Liver (tissue), 3 donors: ENCODE measurements at regions not wholly inside any gene's neighbourhood (a gene's known extent, or its start where the extent isn't known, plus 50 kb on each side); places are given as distances from the start of the nearest gene placed in this dataset.

Experiments used
- ATF3 ChIP-seq: IDR thresholded peaks from 2 replicates; pipeline ENCODE4 v1.6.1; 2016; ENCODE audit warnings: antibody characterized with exemption
- CTCF ChIP-seq: fragments of 150-350 bp; IDR thresholded peaks from 2 replicates; pipeline ENCODE4 v1.5.1; 2017; ENCODE audit warnings: improper control_type of control experiment, low read depth, low read length; ENCODE audit not compliant: missing input control
- EGR1 ChIP-seq, 2 donors: IDR thresholded peaks; 2 replicates each; pipeline ENCODE4 v1.6.1; 2016 to 2018; ENCODE audit warnings: antibody characterized with exemption in 2 of 2, low read depth in 2 of 2
- FOXA1 ChIP-seq: IDR thresholded peaks from 2 replicates; pipeline ENCODE4 v1.6.1; 2016; ENCODE audit warnings: antibody characterized with exemption
- JUND ChIP-seq, 2 donors: IDR thresholded peaks; 2 replicates each; pipeline ENCODE4 v1.6.1; 2016; ENCODE audit warnings: antibody characterized with exemption in 2 of 2
- MAX ChIP-seq: IDR thresholded peaks from 2 replicates; pipeline ENCODE4 v1.6.1; 2016; ENCODE audit warnings: antibody characterized with exemption
- NR2F2 ChIP-seq: IDR thresholded peaks from 2 replicates; pipeline ENCODE4 v1.6.1; 2016; ENCODE audit warnings: antibody characterized with exemption
- RAD21 ChIP-seq, 2 donors: IDR thresholded peaks; 2 replicates each; pipeline ENCODE4 v1.6.1; 2016; ENCODE audit warnings: antibody characterized with exemption in 2 of 2, mild to moderate bottlenecking in 2 of 2
- REST ChIP-seq: IDR thresholded peaks from 2 replicates; pipeline ENCODE4 v1.6.1; 2016; ENCODE audit warnings: antibody characterized with exemption, mild to moderate bottlenecking
- SP1 ChIP-seq: IDR thresholded peaks from 2 replicates; pipeline ENCODE4 v1.6.1; 2018; ENCODE audit warnings: antibody characterized with exemption, mild to moderate bottlenecking
- TAF1 ChIP-seq: conservative IDR thresholded peaks from 2 replicates; pipeline ENCODE4 v1.6.1; 2016; ENCODE audit warnings: antibody characterized with exemption, mild to moderate bottlenecking
- YY1 ChIP-seq: IDR thresholded peaks from 2 replicates; pipeline ENCODE4 v1.6.1; 2016; ENCODE audit warnings: antibody characterized with exemption, mild to moderate bottlenecking
- ZBTB33 ChIP-seq: IDR thresholded peaks from 2 replicates; pipeline ENCODE4 v1.6.1; 2016; ENCODE audit warnings: antibody characterized with exemption
- donor health status: healthy.
- donor health status: healthy.

GRCh38 chr2:191773136-191773535 is 73.8 kb downstream of the CAVIN2 start:
- no peak for TF ChIP-seq EGR1 (IDR thresholded peaks at IDR 0.05; ENCODE audit: low read depth in 2 of 2)
- no peak for TF ChIP-seq REST
- no peak for TF ChIP-seq JUND (IDR thresholded peaks at IDR 0.05)
- no peak for TF ChIP-seq ZBTB33
- no peak for TF ChIP-seq MAX
- TF ChIP-seq ATF3: no peak
- no peak for TF ChIP-seq CTCF
- TF ChIP-seq YY1: no peak
- TF ChIP-seq SP1: no peak
- no peak for TF ChIP-seq TAF1
- TF ChIP-seq RAD21 (IDR thresholded peaks at IDR 0.05): no peak
- no peak for TF ChIP-seq FOXA1
- TF ChIP-seq NR2F2: no peak
